NB4 (cell line): ENCODE measurements at regions not wholly inside any gene's neighbourhood (a gene's known extent, or its start where the extent isn't known, plus 50 kb on each side); places are given as distances from the start of the nearest gene placed in this dataset.

Source experiments
- MYC ChIP-seq: IDR thresholded peaks from 2 replicates; pipeline ENCODE4 v1.6.1; 2011; ENCODE audit warnings: low read depth, low read length
- TF ChIP-seq, protein P1 (sequence below): IDR thresholded peaks from one replicate; pipeline ENCODE4 v1.5.1; 2012; ENCODE audit warnings: low read depth, low read length
- TF ChIP-seq, protein P2 (sequence below): IDR thresholded peaks from 2 replicates; pipeline ENCODE4 v1.6.1; 2011; ENCODE audit warnings: low read depth, low read length

DNA sequence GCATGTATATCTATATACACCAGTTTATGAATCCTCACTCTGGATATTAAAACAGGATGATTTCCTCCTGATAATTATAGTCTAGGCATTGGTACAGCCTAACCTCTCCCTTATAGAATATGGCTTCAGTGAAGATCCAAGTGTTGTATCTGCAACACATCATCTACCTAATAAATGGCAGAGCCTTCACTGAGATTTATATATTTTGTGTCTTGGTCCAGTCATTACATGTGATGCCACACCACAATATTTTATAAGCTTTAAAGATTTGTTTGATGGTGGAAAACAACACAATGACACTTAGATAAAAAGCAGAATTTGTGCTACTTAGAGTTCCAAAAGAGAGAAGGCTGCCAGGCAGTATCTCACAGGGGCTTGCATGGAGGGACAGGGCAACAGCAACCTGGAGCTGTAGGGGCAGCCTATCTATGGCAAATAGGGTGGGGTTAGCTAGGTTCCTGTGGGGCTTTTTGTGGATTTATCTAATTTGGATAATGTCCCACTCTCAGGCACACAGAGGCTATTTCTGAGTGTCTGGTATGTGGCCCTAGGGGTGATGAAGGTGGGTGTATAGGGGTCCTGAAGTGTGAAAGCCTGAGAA lies 1736.7 kb upstream of the PRR20A start:
- TF ChIP-seq, protein P1, sequence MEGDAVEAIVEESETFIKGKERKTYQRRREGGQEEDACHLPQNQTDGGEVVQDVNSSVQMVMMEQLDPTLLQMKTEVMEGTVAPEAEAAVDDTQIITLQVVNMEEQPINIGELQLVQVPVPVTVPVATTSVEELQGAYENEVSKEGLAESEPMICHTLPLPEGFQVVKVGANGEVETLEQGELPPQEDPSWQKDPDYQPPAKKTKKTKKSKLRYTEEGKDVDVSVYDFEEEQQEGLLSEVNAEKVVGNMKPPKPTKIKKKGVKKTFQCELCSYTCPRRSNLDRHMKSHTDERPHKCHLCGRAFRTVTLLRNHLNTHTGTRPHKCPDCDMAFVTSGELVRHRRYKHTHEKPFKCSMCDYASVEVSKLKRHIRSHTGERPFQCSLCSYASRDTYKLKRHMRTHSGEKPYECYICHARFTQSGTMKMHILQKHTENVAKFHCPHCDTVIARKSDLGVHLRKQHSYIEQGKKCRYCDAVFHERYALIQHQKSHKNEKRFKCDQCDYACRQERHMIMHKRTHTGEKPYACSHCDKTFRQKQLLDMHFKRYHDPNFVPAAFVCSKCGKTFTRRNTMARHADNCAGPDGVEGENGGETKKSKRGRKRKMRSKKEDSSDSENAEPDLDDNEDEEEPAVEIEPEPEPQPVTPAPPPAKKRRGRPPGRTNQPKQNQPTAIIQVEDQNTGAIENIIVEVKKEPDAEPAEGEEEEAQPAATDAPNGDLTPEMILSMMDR = no peak
- TF ChIP-seq MYC = no peak
- TF ChIP-seq, protein P2, sequence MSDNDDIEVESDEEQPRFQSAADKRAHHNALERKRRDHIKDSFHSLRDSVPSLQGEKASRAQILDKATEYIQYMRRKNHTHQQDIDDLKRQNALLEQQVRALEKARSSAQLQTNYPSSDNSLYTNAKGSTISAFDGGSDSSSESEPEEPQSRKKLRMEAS = no peak
